Keratinocyte (primary cell): ENCODE measurements at regions not wholly inside any gene's neighbourhood (a gene's known extent, or its start where the extent isn't known, plus 50 kb on each side); places are given as distances from the start of the nearest gene placed in this dataset.

Experiments
- DNase-seq: peaks from one replicate; pipeline ENCODE4 v3.0.0-alpha.2; 2011; ENCODE audit warnings: low read depth, missing footprints, low spot score
- FAIRE-seq: peaks from 2 replicates; lab custom pipeline; 2011; peaks lifted over from hg19 to GRCh38; lab: Jason Lieb, UNC
- H2AFZ ChIP-seq: 2 replicates; pipeline ENCODE4 v1.6.0; 2012; ENCODE audit warnings: low read length, control low read depth, inconsistent platforms; ENCODE audit not compliant: control insufficient read depth
- H3K27ac ChIP-seq: 2 replicates; pipeline ENCODE4 v1.5.1; 2011; ENCODE audit warnings: low read length; ENCODE audit not compliant: control insufficient read depth, insufficient read depth
- H3K27me3 ChIP-seq: 3 replicates; pipeline ENCODE4 v1.6.0; 2011; ENCODE audit warnings: low read length; ENCODE audit not compliant: control insufficient read depth, insufficient read depth; ENCODE audit errors: extremely low read depth
- H3K36me3 ChIP-seq, 2 experiments: 2 replicates in 1 of 2; 3 replicates in 1 of 2; pipeline ENCODE4 v1.5.1; 2011; ENCODE audit warnings: low read length in 2 of 2, mild to moderate bottlenecking in 1 of 2; ENCODE audit not compliant: control insufficient read depth in 2 of 2, insufficient read depth in 2 of 2; ENCODE audit errors: extremely low read depth in 1 of 2
- H3K4me1 ChIP-seq: 3 replicates; pipeline ENCODE4 v1.5.1; 2011; ENCODE audit warnings: low read length; ENCODE audit not compliant: control insufficient read depth, insufficient read depth; ENCODE audit errors: extremely low read depth
- H3K4me2 ChIP-seq: 3 replicates; pipeline ENCODE4 v1.6.0; 2011; ENCODE audit warnings: low read depth, low read length; ENCODE audit not compliant: control insufficient read depth, insufficient read depth; ENCODE audit errors: extremely low read depth
- H3K4me3 ChIP-seq, 3 experiments: fragments of 200-600 bp in 1 of 3; sonication (generic) in 1 of 3; 2 replicates in 2 of 3; 3 replicates in 1 of 3; pipeline ENCODE4 v1.5.1; 2011 to 2016; ENCODE audit warnings: low read length in 3 of 3, mild to moderate bottlenecking in 3 of 3, control low read depth in 2 of 3, inconsistent platforms in 1 of 3, low read depth in 1 of 3, mixed read lengths in 1 of 3, mixed run types in 1 of 3, moderate library complexity in 1 of 3; ENCODE audit not compliant: control insufficient read depth in 2 of 3, insufficient read depth in 2 of 3; ENCODE audit errors: extremely low read depth in 1 of 3
- H3K79me2 ChIP-seq: 2 replicates; pipeline ENCODE4 v1.6.0; 2012; ENCODE audit warnings: low read length; ENCODE audit not compliant: control insufficient read depth, insufficient read depth
- H3K9ac ChIP-seq: 3 replicates; pipeline ENCODE4 v1.6.0; 2011; ENCODE audit warnings: low read length; ENCODE audit not compliant: control insufficient read depth, insufficient read depth; ENCODE audit errors: extremely low read depth
- H3K9me1 ChIP-seq: 3 replicates; pipeline ENCODE4 v1.6.0; 2011; ENCODE audit warnings: low read length; ENCODE audit not compliant: control insufficient read depth, insufficient read depth; ENCODE audit errors: extremely low read depth
- H3K9me3 ChIP-seq: 2 replicates; pipeline ENCODE4 v1.5.1; 2012; ENCODE audit warnings: low read depth, low read length; ENCODE audit not compliant: control insufficient read depth
- H4K20me1 ChIP-seq: 3 replicates; pipeline ENCODE4 v1.6.0; 2011; ENCODE audit warnings: low read length; ENCODE audit not compliant: control insufficient read depth, insufficient read depth; ENCODE audit errors: extremely low read depth
- EZH2 ChIP-seq: IDR thresholded peaks from one replicate; pipeline ENCODE4 v1.6.1; 2012; ENCODE audit warnings: inconsistent platforms, mild to moderate bottlenecking, low read length, moderate library complexity
- dilution Hi-C: fragments of 300-500 bp; cut with MboI; formaldehyde crosslinking; loops from one replicate; pipeline ENCODE4 v1.7.0; 2020; ENCODE audit warnings: low sequenced_read_pairs; ENCODE audit not compliant: extremely low pct_ligation_motif_present
- TF ChIP-seq, protein P1 (sequence below), 3 experiments: IDR thresholded peaks in 1 of 3; conservative IDR thresholded peaks in 1 of 3; optimal IDR thresholded peaks in 1 of 3; 2 replicates in 2 of 3; 3 replicates in 1 of 3; pipeline versions ENCODE3 to v1.5.1; 2011; ENCODE audit warnings: low read length in 3 of 3, mild to moderate bottlenecking in 3 of 3, moderate library complexity in 2 of 3, control low read depth in 1 of 3, inconsistent platforms in 1 of 3; ENCODE audit not compliant: insufficient read depth in 2 of 3; ENCODE audit errors: extremely low read depth in 1 of 3

DNA sequence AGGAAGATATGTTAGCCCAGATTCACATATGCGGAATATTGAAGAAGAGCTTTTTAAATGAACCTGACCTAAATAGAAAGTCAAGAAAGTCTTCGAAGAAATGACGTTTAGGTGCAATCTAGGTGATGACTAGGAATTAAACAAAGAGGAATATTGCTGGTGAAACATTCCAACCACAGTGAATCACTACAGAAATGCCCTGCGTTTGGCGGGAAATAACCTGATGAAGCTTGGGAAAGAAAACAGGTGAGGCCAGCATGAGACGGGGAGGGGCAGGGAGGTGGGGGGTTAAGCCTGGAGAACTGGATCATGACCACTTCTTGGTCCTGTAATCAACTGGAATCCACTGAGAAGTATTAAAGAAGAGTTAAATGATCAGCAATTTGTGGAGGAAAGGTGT is 299.4 kb upstream of the VSTM2A start:
- dilution Hi-C loops: no loop called here
- DNase-seq: no peak
- H3K9ac ChIP-seq: no peak overlapping the region

DNA sequence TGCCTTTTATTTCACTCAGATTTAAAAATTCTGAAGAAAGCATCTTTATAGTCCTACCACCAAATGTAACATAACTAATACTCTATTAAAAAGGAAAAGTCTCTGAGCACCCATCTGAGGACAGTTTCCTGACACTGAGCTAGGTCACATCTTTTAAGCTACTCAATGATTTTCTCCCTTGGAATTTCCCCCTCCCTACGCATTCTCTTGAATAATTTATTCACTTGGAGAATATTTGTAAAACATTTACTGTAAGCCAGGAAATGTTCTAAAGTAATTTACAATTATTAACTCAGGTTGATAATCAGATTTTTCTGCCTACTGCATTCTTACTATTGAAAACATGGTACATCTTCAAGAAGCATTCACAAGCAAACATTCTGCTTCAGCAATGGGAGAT is 297.2 kb upstream of the VSTM2A start:
- Histone ChIP-seq H4K20me1 (no peaks in the 10 kb centered on the region), H3K4me2 (no peak overlapping the region), H3K79me2 (no peaks in the 10 kb centered on the region), H3K9ac (no peak overlapping the region), H2AFZ (no peak overlapping the region), H3K27ac (no peak overlapping the region), H3K36me3 (no peaks in the 10 kb centered on the region), H3K9me1 (no peaks in the 10 kb centered on the region), H3K4me3 (no peak overlapping the region), H3K4me1 (no peaks in the 10 kb centered on the region), H3K27me3 (no peaks in the 10 kb centered on the region), H3K9me3 (no peaks in the 10 kb centered on the region)
- FAIRE-seq: no peak
- no peak for DNase-seq
- dilution Hi-C loops: no loop called here
- TF ChIP-seq, protein P1, sequence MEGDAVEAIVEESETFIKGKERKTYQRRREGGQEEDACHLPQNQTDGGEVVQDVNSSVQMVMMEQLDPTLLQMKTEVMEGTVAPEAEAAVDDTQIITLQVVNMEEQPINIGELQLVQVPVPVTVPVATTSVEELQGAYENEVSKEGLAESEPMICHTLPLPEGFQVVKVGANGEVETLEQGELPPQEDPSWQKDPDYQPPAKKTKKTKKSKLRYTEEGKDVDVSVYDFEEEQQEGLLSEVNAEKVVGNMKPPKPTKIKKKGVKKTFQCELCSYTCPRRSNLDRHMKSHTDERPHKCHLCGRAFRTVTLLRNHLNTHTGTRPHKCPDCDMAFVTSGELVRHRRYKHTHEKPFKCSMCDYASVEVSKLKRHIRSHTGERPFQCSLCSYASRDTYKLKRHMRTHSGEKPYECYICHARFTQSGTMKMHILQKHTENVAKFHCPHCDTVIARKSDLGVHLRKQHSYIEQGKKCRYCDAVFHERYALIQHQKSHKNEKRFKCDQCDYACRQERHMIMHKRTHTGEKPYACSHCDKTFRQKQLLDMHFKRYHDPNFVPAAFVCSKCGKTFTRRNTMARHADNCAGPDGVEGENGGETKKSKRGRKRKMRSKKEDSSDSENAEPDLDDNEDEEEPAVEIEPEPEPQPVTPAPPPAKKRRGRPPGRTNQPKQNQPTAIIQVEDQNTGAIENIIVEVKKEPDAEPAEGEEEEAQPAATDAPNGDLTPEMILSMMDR (optimal IDR thresholded peaks at IDR 0.05 in 1 of 3, IDR thresholded peaks at IDR 0.05 in 1 of 3, conservative IDR thresholded peaks at IDR 0.05 in 1 of 3; ENCODE audit: extremely low read depth in 1 of 3, insufficient read depth in 2 of 3, low read length in 3 of 3): no peak
- no peak for TF ChIP-seq EZH2

More for the DNA sequence above, 299.4 kb upstream of the VSTM2A start:
- H3K36me3 ChIP-seq: no peaks in the 10 kb centered on the region
- H3K9me1 ChIP-seq: no peaks in the 10 kb centered on the region
- FAIRE-seq: no peak
- H3K4me3 ChIP-seq: no peak overlapping the region
- no peaks in the 10 kb centered on the region for H3K4me1 ChIP-seq
- no peaks in the 10 kb centered on the region for H3K9me3 ChIP-seq
- H4K20me1 ChIP-seq: no peaks in the 10 kb centered on the region
- H3K27ac ChIP-seq: no peak overlapping the region
- no peak for TF ChIP-seq EZH2
- TF ChIP-seq, protein P1 (optimal IDR thresholded peaks at IDR 0.05 in 1 of 3, IDR thresholded peaks at IDR 0.05 in 1 of 3, conservative IDR thresholded peaks at IDR 0.05 in 1 of 3; ENCODE audit: extremely low read depth in 1 of 3, insufficient read depth in 2 of 3, low read length in 3 of 3): no peak
- no peaks in the 10 kb centered on the region for H3K27me3 ChIP-seq
- H3K79me2 ChIP-seq: no peaks in the 10 kb centered on the region
- H2AFZ ChIP-seq: no peak overlapping the region
- H3K4me2 ChIP-seq: no peak overlapping the region
